NCI-H2227 treated with DMSO at 0.1 percent for 48 hours (cell line): ENCODE measurements at regions not wholly inside any gene's neighbourhood (a gene's known extent, or its start where the extent isn't known, plus 50 kb on each side); places are given as distances from the start of the nearest gene placed in this dataset.

ENCODE experiments used
- DNase-seq: peaks from one replicate; lab custom pipeline; 2025; lab: John Stamatoyannopoulos, UW

DNA sequence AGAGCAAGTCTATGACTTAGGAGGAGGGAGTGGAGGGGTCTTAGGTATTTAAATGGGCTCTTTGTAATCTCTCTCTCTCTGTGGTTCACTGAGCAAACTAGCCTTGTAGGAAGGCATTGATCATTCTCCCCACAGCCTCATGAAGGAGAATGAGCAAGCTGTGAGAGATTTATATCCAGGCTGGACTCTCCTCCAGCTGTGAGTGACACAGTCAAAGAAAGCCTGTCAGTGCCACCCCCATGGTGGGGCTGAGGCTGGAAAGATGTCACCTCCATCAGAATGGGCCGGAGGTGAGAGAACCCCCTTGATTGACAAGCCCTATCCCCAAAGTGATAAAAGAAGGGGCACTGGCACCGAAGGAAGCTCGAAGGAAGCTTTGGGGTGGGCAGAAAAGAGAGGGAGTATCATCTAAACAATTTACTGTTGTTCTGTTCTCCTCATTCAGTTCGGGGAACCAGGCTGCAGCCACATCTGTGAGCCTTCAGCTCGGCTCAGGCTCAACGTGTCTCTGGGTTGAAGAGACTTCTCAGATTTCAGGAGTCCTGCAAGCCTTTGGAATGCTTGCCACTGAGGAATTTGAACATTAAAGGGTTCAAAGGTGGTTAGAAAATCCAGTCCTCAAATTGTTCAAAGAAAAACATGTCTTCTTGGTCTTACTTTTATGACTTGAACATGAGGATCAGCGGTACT lies 538.2 kb upstream of the ZNF462 start:
- DNase-seq = no peak

DNA sequence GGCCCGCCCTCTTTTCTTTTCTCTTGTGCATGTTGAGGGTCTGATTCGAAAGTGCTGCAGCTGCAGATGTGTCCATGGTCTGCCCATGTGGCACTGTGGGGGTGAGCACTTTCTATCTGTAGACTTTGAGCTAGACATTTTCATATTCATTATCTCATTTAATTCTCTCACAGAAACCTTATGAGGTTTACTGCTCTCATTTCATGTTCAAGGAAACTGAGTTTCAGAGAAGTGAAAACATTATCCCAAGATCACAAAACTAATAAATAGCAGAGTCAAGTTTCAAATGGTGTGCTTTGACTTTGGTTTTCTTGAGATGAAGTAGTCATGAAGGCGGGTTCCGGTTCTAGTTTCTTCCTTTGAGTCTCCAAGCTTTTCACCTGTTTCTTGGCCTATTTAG lies 536.5 kb upstream of the ZNF462 start:
- DNase-seq = no peak

DNA sequence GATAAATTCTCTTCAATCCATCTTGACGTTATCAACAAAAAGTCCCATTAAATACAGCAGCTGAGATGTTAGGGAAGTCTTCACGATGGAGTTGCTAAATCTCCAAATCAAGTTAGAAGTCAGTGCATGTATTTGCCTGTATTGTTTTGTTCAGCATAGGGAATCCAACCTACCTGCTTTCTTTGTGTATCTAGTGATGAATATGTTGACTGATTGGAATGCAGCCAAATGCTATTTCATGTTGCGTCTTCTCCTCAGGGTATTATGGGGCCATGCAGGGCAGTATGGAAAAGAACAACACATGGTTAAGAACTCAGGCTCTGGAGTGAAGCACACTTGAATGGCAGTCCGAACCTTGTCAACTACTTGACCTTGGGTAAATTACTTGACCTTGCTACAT lies 529.5 kb upstream of the ZNF462 start:
- DNase-seq = no peak

DNA sequence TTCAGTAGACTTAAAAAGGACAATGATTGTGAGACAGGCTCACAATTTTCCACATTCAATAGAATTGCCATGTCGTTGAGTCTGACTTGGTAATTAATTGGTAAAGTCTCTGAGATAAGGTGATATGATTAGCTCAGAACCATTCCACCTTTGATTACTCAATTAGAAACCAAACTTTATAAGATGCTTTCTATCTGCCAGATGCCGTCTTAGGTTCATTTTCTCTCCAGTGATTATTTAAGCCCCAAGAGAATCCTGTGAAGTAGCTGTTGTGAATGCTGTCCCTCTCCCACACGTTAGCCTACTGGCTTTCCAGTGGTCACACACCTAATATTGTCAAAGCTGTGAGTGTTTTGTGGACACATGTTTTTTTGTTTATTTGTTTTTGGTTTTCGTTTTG lies 528.9 kb upstream of the ZNF462 start:
- no peak for DNase-seq

DNA sequence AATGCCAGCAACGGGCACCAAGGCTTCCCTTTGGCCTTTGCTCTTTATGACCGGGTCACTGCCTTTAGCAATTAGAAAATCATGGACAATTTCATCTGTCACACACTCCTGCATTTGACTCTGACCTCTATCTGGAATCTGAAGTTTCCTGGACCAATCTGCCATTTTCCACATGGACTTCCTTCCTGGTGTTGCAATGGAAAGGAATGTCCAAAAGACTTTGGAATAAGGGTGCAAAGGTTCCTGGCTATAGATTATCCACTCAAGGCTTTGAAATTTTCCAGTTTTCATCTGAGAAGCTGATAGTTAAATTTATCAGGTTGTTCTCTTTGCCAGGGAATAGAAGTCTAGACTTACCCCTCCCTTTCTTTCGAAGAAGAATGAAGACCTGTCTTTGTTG lies 523.1 kb upstream of the ZNF462 start:
- no peak for DNase-seq

DNA sequence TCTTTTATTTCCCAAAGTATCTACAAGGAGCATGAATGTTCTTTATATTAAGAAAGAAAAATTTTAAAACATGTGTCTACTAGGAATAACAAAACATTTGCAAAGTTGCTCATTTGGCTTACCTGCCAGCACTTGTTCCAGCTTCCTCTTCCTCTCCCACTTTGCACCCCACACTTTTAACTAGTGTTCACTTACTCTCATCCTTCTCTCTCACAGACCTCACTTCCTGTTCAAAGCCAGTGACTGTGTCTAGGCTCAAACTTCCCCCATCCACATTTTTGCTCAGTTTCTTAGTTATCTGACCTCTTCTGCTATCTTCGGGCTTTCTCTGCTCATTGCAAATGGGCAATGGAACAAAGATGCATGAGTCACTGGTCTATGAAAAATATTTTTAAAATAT lies 512.2 kb upstream of the ZNF462 start:
- no peak for DNase-seq

DNA sequence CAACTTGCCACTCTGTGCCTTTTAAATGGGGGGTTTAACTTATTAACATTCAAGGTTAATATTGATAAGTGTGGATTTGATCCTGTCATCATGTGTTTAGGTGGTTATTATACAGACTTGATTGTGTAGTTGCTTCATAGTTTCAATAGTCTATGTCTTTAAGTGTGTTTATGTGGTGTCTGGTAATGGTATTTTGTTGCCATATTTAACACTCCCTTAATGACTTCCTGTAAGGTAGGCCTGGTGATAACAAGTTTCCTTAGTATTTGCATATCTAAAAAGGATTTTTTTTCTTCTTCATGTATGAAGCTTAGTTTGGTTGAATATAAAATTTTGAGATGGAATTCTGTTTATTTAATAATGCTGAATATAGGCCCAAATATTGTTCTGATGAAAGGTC lies 506.0 kb upstream of the ZNF462 start:
- no peak for DNase-seq

DNA sequence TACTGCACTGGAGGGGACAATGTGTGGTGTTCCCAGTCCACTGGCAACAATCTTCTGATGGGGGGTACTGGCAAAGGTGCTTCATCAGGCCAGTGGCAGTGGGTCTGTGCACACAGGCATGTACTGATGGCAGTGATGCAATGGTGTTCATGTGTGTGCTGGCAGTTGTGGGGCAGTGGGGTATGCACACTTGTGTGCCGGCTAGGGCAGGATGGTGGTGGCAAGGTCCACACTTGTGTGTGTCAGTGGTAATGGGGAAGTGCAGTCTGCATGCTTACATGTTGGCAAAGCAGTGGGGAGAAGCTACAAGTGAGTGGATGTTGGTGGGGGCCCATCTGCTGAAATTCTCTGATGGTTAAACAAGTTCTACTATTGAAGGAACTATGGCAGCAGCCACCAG lies 504.6 kb upstream of the ZNF462 start:
- no peak for DNase-seq

DNA sequence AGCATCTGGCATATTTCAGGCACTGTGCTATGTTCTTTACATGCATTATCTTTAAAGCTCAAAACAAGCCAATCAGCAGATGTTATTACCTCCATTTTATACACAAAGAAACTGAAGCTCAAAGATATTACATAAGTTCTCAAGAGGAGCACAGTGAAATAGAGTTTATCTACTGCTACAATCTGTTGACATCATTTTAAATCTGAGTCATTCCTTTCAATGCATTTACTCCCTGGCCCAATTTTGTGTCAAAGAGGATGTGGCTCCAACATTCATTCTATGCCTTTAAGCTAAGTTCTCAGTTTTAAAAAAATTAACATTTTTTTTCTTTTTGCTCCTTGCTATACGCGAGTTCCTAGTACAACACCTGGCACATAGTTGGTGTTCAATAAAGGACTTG lies 486.3 kb upstream of the ZNF462 start:
- no peak for DNase-seq

DNA sequence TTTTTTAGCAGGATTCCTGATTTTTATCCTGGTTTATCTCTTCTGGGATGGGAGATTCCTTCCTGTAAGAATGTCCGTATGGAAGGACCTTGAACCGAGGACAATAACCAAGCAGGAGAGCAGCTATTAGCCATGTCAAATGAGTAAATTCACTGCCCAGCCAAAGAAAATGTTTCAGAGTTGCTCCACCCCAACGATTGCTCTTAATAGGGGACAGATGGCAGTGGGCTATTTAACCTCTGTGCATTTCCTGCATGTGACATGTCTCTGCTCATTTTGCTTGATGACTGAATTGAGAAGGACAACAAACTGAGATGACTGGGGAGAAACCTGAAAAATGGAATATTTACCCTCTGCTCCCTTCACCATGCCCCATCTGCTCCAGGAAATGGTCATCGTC lies 479.9 kb upstream of the ZNF462 start:
- no peak for DNase-seq

DNA sequence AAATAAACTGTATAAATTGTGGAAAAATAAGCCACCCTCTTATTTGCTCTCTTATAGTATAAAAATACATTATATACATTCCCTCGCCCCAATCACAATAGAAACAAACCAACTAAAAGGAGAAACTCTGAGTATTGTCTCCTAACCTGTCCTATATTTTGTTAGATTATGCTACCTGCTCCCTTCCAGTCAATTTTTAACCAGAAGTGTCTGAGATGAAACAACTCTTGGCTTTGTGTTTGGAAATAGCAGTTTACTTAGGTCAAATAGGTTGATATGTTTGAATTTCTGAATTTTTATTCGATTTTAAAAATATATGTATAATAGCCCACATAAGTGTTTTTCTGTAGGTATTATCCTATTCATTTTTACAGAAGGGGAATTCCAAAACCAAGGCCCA lies 475.0 kb upstream of the ZNF462 start:
- no peak for DNase-seq

DNA sequence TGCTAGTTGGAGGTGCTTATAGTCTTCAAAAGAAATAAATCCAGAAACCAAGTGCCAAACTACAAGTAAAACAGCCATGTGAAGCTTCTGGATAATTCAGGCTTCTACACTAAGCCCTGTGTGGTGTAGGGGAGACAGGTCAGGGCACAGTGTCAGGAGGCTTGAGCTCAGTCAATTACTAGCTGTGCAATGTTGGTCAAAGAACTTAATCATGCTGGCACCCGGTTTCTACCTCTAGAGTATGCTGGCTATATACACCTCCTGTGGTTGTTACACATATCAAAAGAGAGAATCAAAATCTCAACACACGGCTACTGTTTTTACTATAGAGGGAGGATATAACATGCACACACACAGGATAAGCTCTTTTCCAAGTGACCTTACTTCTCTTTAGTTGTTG lies 469.7 kb upstream of the ZNF462 start:
- DNase-seq = no peak

DNA sequence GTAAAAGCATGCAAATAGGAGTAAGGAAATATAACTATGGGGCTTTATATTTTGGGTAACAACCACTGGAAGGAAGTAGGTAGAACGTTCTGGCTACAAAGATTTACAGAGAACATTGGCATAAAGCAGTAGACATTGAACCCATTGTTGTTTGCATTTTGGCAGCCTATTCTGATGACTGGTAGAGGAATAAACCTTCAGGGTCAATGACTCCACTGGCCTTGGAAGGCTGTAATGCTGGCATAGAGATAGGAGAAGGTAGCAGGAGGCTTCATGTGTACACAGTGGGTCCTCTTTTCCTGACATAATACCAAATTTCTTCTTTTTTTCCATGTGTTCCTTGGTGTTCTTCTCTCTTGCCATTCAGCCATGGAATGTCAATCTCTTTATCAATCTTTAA lies 462.8 kb upstream of the ZNF462 start:
- DNase-seq = no peak

DNA sequence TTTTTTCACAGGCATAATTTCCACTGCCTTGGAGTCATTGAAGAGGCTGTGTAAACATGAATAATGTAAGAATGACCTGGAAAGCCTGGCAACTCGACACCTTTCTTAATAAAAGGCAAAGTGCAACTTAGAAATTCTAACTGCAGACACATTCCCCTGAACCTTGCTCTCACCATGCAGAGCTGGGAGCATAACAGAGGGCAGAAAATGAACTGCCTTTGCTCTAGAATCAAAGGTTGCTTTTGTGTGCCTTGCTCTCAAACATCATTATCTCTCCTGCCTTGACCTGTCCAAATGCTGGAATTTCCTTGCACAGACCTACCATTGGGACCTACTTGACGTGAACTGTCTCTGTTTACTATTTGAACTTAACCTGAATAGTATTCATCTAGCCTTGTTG lies 462.0 kb upstream of the ZNF462 start:
- no peak for DNase-seq

DNA sequence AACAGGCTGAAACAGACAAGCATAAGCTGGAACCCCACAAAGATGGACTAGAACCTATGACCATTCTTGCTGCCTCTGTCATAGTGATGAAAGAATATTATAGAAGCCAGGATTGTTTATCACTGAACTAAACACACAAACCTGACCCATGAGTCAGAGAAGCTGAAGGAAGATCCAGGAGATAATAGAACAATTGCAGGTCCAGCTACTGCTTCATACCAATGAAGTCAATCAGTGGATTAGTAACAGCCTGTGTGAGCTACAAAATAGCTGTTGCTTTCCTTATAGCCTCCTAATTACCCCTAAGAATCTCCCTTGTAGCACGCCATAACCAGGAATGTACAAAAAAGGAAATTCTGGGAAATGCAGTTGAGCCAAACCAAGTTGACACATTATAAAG lies 459.9 kb upstream of the ZNF462 start:
- DNase-seq = no peak

DNA sequence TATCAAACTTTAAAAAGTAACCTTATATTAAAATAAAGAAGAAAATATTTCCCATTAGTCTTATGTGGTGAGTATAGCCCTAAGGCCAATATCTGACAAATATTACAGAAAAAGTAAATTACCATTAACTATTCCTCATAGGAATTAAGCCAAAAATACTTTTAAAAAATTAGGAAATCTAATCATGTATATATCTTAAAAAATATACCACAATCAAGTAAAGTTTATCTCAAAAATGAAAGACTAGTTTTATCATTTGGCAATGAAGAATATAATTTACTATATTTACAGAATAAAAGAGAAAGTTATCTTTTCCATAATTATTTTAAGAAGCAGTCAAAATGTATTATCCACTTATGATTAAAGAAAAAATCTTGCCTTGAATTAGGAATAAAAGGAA lies 458.8 kb upstream of the ZNF462 start:
- DNase-seq = no peak

DNA sequence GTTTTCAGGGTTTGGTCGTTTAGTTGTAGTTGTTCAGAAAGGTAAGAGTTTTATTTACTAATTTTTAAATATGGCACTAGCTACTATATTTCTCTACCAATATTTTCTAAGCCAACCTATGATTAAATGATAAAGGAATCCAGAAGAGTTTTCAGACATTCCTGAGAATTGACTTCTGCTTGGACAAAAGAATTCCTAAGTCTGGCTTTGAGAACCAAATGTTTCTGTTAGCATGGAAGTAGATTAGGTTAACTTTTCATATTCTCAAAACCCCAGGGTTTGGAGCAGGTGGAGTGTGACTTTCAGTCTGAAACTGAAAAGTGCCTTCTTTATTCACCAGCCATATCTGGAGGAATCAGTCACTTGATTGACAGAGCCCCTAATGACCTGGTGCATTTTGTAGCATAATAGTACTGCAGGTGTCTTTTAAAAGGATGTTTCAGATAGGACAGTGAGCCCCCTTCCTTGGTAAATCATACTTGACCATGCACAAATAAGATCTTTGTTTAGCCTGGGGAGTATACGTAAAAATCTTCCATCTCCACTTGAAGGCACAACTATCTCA lies 457.0 kb upstream of the ZNF462 start:
- no peak for DNase-seq

DNA sequence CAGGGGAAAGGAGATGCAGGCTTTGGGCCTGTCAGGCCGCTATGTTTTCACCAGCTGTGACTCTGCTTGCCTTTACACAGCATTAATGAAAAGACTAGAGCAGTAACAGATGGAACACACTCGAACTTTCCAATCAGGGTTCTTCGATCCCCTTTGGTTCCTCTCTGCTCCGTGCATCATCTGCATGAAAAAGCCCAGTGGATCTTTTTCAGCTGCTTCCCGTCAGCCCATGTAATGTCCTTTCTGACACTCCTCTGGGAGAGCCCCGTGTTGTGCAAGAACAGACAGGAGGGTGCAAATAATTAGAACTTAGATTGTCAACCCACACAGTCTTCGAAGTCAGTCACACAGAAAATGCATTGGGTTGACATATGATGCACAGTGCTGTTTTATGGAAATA lies 448.9 kb upstream of the ZNF462 start:
- DNase-seq = no peak

DNA sequence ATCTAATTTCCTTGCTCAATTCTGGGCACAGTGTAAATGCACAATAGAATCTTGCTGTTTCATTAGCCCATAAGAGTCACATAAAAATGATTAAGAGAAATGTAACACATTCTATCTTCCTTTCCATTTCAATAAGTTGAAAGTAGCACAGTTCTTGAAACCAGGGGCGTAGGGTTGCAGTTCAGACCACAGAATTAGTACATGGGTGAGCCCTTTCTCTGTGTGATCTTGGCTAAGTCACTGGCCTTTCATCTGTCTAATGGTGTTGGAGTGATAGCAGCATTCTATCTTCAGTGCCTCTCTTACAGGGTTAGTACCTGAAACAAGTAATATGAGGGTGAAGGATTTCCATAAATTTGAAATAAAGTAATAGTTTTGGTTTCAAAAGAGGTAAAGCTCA lies 445.3 kb upstream of the ZNF462 start:
- DNase-seq = no peak

DNA sequence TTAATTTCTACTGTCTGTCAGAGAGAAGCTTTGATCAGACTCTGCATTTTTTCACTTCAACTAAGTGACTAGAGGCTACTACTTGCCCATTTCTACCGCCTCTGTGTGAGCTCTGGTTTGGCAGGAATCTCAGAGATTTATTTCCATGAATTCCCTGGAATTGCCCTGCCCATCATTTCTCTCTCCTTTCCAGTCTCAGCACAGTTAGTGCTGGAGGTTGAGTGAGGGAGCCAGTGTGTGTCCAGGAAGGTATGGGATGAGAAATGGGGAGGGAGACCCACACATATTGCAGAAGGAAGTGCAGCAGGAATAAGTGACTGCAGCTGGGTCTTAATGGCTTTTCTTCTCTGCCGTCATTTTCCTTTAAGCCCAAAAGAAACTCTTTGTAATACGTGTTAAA lies 443.1 kb upstream of the ZNF462 start:
- no peak for DNase-seq

DNA sequence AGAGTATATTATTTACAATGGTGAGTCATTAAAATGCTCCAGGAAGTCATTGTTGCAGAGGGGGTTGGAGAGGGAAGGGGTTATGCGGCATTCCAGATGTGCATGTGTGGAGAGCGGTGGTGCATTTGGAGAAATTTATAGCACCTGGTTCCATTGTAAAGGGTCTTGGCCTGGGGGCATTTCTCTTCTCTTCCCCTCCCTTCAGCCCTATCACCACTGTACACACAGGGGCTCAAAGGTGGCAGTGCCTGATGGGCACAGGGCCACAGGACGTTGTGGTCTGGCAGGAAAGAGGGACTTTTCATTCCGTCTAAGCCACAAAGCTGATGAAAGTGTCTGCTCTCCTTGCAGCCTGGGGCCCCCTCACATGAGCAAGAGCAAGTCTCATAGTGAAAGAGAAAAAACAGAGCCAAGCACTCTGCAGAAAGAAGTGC lies 442.4 kb upstream of the ZNF462 start:
- no peak for DNase-seq

DNA sequence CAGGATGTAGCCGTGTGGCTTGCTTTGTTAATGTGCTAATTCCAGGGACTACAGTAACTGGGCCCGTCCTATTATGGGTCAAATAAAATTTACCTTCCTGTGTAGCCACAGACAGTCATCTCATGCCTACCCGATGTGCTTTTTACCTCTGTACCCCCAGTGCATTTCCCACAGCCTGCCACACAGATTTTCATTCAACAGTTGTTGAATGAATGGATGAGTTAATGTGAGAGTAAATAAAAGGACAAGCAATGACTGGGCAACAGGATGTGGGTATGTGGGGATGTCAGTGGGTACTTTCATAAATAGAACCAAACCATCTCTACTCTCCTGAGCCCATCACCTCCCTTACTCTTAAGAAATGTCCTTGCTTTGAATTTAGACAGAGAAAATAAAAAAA lies 441.2 kb upstream of the ZNF462 start:
- DNase-seq = no peak

DNA sequence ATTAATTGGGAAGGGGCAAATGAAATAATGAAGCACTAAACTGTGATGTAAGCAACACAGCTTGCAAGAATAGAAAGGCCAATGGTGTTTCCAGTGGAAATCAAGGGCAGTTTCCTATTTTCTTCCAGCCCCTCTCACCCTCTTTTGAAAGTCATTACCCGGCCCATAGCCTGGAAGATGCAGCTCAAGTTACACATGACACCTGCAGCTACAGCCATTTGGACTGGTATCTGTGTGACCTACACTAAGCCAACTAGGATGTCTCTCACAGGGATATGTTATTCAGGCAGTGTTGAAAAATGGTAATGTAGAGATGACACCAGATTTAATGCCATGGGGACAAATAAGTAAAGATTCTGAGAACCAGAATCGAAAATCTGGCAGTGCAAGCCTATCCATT lies 439.4 kb upstream of the ZNF462 start:
- no peak for DNase-seq

DNA sequence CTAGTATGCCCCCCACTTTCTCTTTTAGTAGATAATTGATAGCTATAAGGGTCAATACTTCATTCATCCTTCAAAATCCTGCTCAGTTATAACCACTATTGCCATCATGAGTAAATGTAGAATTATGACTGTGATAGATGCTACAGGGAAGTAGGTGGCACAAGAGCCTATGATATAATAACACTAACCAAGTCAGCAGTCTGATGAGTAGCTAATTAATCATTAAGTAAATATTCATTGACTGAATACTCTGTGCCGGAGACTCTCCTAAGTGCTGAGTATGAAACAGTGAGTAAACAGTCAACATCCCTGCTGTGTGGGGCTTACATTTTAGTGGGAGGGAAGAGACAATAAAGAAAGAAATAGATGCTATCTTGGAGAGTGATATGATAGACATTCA lies 430.3 kb upstream of the ZNF462 start:
- no peak for DNase-seq
